SK-N-SH (cell line): ENCODE measurements at regions not wholly inside any gene's neighbourhood (a gene's known extent, or its start where the extent isn't known, plus 50 kb on each side); places are given as distances from the start of the nearest gene placed in this dataset.

Experiments
- CTCF ChIA-PET: fragments of 300-600, 350-600 bp; formaldehyde crosslinking; extraction: SDS; loops from one replicate; lab custom pipeline; 2021; lab: Yijun Ruan, JAX
- POLR2A ChIA-PET: fragments of 350-600 bp; sonication (Branson Sonifier 250); formaldehyde crosslinking; extraction: SDS; loops from one replicate; lab custom pipeline; 2020; ENCODE audit warnings: antibody characterized with exemption, inconsistent platforms; lab: Yijun Ruan, JAX
- DNase-seq: peaks from one replicate; pipeline ENCODE4 v3.0.0; 2012
- H2AFZ ChIP-seq: fragments of 200-600 bp; sonication (generic); 2 replicates; pipeline ENCODE4 v1.8.1; 2016; ENCODE audit warnings: antibody characterized with exemption, mild to moderate bottlenecking, low read depth
- H3F3A ChIP-seq: fragments of 200-600 bp; sonication (generic); replicated peaks from 2 replicates; pipeline ENCODE3; 2016; ENCODE audit warnings: antibody characterized with exemption, mild to moderate bottlenecking; ENCODE audit not compliant: insufficient read depth
- H3K27ac ChIP-seq, 2 experiments: fragments of 200-500 bp in 1 of 2; fragments of 200-600 bp in 1 of 2; sonication (Bioruptor generic) in 1 of 2; sonication (generic), shearing (Covaris generic) in 1 of 2; 2 replicates each; pipeline versions ENCODE4 v1.5.1 to v1.6.1; 2014 to 2016; ENCODE audit warnings: low read depth in 2 of 2, inconsistent platforms in 1 of 2, low read length in 1 of 2, mild to moderate bottlenecking in 1 of 2, mixed read lengths in 1 of 2
- H3K27me3 ChIP-seq: fragments of 200-600 bp; sonication (generic), shearing (Covaris generic); 2 replicates; pipeline ENCODE4 v1.6.1; 2016; ENCODE audit warnings: mixed run types; ENCODE audit not compliant: insufficient read depth
- H3K36me3 ChIP-seq, 2 experiments: fragments of 200-500 bp in 1 of 2; fragments of 200-600 bp in 1 of 2; sonication (Bioruptor generic) in 1 of 2; sonication (generic) in 1 of 2; replicated peaks in 1 of 2; 2 replicates each; pipeline versions ENCODE3 to v1.5.1; 2014 to 2016; ENCODE audit warnings: low read length in 1 of 2, mild to moderate bottlenecking in 1 of 2; ENCODE audit not compliant: insufficient read depth in 2 of 2, control insufficient read depth in 1 of 2
- H3K4me1 ChIP-seq, 2 experiments: fragments of 200-500 bp in 1 of 2; fragments of 200-600 bp in 1 of 2; sonication (Bioruptor generic) in 1 of 2; sonication (generic), shearing (Covaris generic) in 1 of 2; 2 replicates each; pipeline versions ENCODE4 v1.5.1 to v1.6.1; 2014 to 2016; ENCODE audit warnings: low read depth in 1 of 2, low read length in 1 of 2, mixed run types in 1 of 2; ENCODE audit not compliant: insufficient read depth in 2 of 2, control insufficient read depth in 1 of 2
- H3K4me2 ChIP-seq: fragments of 200-600 bp; sonication (generic), shearing (Covaris generic); 2 replicates; pipeline ENCODE4 v1.6.1; 2017; ENCODE audit warnings: mixed run types
- H3K4me3 ChIP-seq, 2 experiments: fragments of 200-500 bp in 1 of 2; fragments of 200-600 bp in 1 of 2; sonication (Bioruptor generic) in 1 of 2; sonication (generic), shearing (Covaris generic) in 1 of 2; 2 replicates each; pipeline versions ENCODE4 v1.5.1 to v1.8.1; 2014 to 2016; ENCODE audit warnings: low read depth in 2 of 2, inconsistent platforms in 1 of 2, low read length in 1 of 2, mild to moderate bottlenecking in 1 of 2, mixed read lengths in 1 of 2, moderate library complexity in 1 of 2
- H3K79me2 ChIP-seq: fragments of 200-600 bp; sonication (generic); 2 replicates; pipeline ENCODE4 v1.8.1; 2017; ENCODE audit warnings: mild to moderate bottlenecking; ENCODE audit not compliant: insufficient read depth
- H3K9ac ChIP-seq: fragments of 200-600 bp; sonication (generic); 2 replicates; pipeline ENCODE4 v1.6.1; 2017; ENCODE audit warnings: mixed run types
- H3K9me2 ChIP-seq: fragments of 200-600 bp; sonication (generic); 2 replicates; pipeline ENCODE4 v1.6.1; 2017; ENCODE audit warnings: mixed run types
- H3K9me3 ChIP-seq: fragments of 200-600 bp; sonication (generic); 2 replicates; pipeline ENCODE4 v1.6.1; 2017; ENCODE audit warnings: mixed run types, mild to moderate bottlenecking, moderate library complexity
- H4K20me1 ChIP-seq: fragments of 200-600 bp; sonication (generic); 2 replicates; pipeline ENCODE4 v1.6.1; 2017; ENCODE audit warnings: mild to moderate bottlenecking, mixed run types; ENCODE audit not compliant: insufficient read depth
- CHD2 ChIP-seq: fragments of 150-350 bp; IDR thresholded peaks from 2 replicates; pipeline ENCODE4 v1.6.1; 2018; ENCODE audit warnings: low read length; ENCODE audit not compliant: partially characterized antibody
- CTCF ChIP-seq: fragments of 200-600 bp; sonication (generic); IDR thresholded peaks from 2 replicates; pipeline ENCODE4 v1.6.1; 2017; ENCODE audit warnings: antibody characterized with exemption, mild to moderate bottlenecking, moderate library complexity
- ELF1 ChIP-seq: IDR thresholded peaks from 2 replicates; pipeline ENCODE4 v1.4.0; 2012
- FOSL2 ChIP-seq: IDR thresholded peaks from 2 replicates; pipeline ENCODE4 v1.4.0; 2012; ENCODE audit warnings: low read depth, mild to moderate bottlenecking, moderate library complexity, borderline replicate concordance
- FOXM1 ChIP-seq: IDR thresholded peaks from 2 replicates; pipeline ENCODE4 v1.4.0; 2012; ENCODE audit warnings: low read depth, mild to moderate bottlenecking
- MAX ChIP-seq: IDR thresholded peaks from 2 replicates; pipeline ENCODE4 v1.4.0; 2012; ENCODE audit warnings: low read depth
- MEF2A ChIP-seq: IDR thresholded peaks from 2 replicates; pipeline ENCODE4 v1.4.0; 2012; ENCODE audit warnings: low read depth, borderline replicate concordance
- NFIC ChIP-seq: IDR thresholded peaks from 2 replicates; pipeline ENCODE4 v1.4.0; 2012; ENCODE audit warnings: borderline replicate concordance
- POLR2AphosphoS5 ChIP-seq: IDR thresholded peaks from 2 replicates; pipeline ENCODE4 v1.6.1; 2012; ENCODE audit warnings: low read depth, low read length
- RAD21 ChIP-seq: IDR thresholded peaks from 2 replicates; pipeline ENCODE4 v1.6.1; 2012; ENCODE audit warnings: mild to moderate bottlenecking, low read length
- RCOR1 ChIP-seq: fragments of 150-350 bp; IDR thresholded peaks from 2 replicates; pipeline ENCODE4 v1.6.1; 2017; ENCODE audit warnings: antibody characterized with exemption, low read length
- RXRA ChIP-seq: IDR thresholded peaks from 2 replicates; pipeline ENCODE4 v1.4.0; 2012; ENCODE audit warnings: low read depth, mild to moderate bottlenecking, borderline replicate concordance
- SMC3 ChIP-seq: IDR thresholded peaks from 2 replicates; pipeline ENCODE4 v1.6.1; 2012; ENCODE audit warnings: low read depth, low read length, improper control_type of control experiment
- TAF1 ChIP-seq: IDR thresholded peaks from 2 replicates; pipeline ENCODE4 v1.6.1; 2012; ENCODE audit warnings: low read depth, mild to moderate bottlenecking, low read length, moderate library complexity, borderline replicate concordance
- TCF12 ChIP-seq: IDR thresholded peaks from 2 replicates; pipeline ENCODE4 v1.4.0; 2012
- USF1 ChIP-seq: IDR thresholded peaks from 2 replicates; pipeline ENCODE4 v1.4.0; 2012; ENCODE audit warnings: low read depth, borderline replicate concordance
- YY1 ChIP-seq: IDR thresholded peaks from 2 replicates; pipeline ENCODE4 v1.4.0; 2012; ENCODE audit warnings: low read depth, mild to moderate bottlenecking
- WGBS: methylation state at CpG from one replicate; pipeline ENCODE4 v1.1.6; 2017; ENCODE audit warnings: low lambda C conversion rate; 5-methylcytosine and 5-hydroxymethylcytosine counted together
- TF ChIP-seq, protein P1 (sequence below): IDR thresholded peaks from 2 replicates; pipeline ENCODE4 v1.6.1; 2012; ENCODE audit warnings: mild to moderate bottlenecking, low read depth, low read length, moderate library complexity
- TF ChIP-seq, protein P2 (sequence below): IDR thresholded peaks from 2 replicates; pipeline ENCODE4 v1.4.0; 2012; ENCODE audit warnings: low read depth, borderline replicate concordance
- TF ChIP-seq, protein P3 (sequence below): IDR thresholded peaks from 2 replicates; pipeline ENCODE4; 2012

DNA sequence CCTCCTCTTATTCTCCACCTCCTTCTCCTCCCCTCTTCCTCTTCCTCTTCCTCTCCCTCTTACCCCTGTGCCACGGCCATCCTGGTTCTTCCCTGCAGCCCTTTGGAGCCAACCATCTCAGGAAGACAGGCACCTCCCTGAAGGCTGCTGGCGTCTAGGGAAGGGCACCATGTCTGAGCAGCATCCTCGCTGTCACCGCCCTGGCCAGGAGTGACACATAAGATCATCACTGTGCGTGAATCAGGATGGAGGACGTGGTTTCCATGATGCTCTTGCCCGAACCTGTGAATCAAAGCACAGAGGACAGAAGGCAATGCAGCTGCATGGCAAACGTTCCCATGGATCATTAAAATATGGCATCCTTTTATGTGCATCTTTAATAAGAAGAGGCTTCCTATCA, 236.0 kb downstream of the SH3BP4 start:
- no peak overlapping the region for H3K27ac ChIP-seq
- H3K36me3 ChIP-seq = no peaks in the 10 kb centered on the region
- no peaks in the 10 kb centered on the region for H3K4me1 ChIP-seq
- CTCF ChIA-PET = interaction anchor here (0.7 kb wide), 1 partner anchor 52 kb away, joined by 3 read pairs; no protein-coding TSS in a partner anchor
- no peak overlapping the region for H2AFZ ChIP-seq
- H3K9me2 ChIP-seq = no peaks in the 10 kb centered on the region
- no peaks in the 10 kb centered on the region for H4K20me1 ChIP-seq
- TF ChIP-seq CHD2 = no peak
- no peak for TF ChIP-seq TCF12
- TF ChIP-seq, protein P1, sequence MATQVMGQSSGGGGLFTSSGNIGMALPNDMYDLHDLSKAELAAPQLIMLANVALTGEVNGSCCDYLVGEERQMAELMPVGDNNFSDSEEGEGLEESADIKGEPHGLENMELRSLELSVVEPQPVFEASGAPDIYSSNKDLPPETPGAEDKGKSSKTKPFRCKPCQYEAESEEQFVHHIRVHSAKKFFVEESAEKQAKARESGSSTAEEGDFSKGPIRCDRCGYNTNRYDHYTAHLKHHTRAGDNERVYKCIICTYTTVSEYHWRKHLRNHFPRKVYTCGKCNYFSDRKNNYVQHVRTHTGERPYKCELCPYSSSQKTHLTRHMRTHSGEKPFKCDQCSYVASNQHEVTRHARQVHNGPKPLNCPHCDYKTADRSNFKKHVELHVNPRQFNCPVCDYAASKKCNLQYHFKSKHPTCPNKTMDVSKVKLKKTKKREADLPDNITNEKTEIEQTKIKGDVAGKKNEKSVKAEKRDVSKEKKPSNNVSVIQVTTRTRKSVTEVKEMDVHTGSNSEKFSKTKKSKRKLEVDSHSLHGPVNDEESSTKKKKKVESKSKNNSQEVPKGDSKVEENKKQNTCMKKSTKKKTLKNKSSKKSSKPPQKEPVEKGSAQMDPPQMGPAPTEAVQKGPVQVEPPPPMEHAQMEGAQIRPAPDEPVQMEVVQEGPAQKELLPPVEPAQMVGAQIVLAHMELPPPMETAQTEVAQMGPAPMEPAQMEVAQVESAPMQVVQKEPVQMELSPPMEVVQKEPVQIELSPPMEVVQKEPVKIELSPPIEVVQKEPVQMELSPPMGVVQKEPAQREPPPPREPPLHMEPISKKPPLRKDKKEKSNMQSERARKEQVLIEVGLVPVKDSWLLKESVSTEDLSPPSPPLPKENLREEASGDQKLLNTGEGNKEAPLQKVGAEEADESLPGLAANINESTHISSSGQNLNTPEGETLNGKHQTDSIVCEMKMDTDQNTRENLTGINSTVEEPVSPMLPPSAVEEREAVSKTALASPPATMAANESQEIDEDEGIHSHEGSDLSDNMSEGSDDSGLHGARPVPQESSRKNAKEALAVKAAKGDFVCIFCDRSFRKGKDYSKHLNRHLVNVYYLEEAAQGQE = no peak
- TF ChIP-seq NFIC = no peak
- TF ChIP-seq RAD21 = no peak
- no peak for TF ChIP-seq SMC3
- H3K4me2 ChIP-seq = no peak overlapping the region
- no peaks in the 10 kb centered on the region; the same call in 1 of the 2 replicates for H3K27me3 ChIP-seq
- POLR2A ChIA-PET = no interaction called here
- no peaks in the 10 kb centered on the region for H3K79me2 ChIP-seq
- no peak overlapping the region for H3K9ac ChIP-seq
- no peak for DNase-seq
- no peak overlapping the region for H3K4me3 ChIP-seq
- WGBS = 45% methylated on average over 8 of the region's 8 CpGs
- no peaks in the 10 kb centered on the region for H3K9me3 ChIP-seq
- H3F3A ChIP-seq = no peaks in the 10 kb centered on the region

DNA sequence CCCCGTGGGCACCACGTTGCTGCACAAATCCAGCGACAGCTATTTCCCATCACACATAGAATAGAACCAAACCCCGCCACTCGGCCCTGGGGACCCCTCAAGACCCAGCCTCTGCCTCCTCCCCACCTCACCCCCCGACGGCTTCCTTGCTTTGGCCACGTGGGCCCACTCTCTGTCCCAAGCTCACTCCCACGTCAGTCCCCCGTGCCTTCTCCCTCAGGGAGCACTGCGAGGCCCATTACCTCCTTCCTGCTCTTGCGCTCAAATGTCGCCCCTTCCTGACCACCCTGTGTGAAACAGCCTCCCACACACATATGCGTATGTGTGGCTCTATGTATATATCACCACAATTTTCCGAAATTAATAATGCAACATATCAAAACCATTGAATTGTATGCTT, 239.7 kb downstream of the SH3BP4 start:
- H3K4me1 ChIP-seq = no peaks in the 10 kb centered on the region
- H3K36me3 ChIP-seq = no peaks in the 10 kb centered on the region
- no peaks in the 10 kb centered on the region for H3K79me2 ChIP-seq
- H3K4me2 ChIP-seq = no peak overlapping the region
- no peak overlapping the region for H3K4me3 ChIP-seq
- H3K9me3 ChIP-seq = no peaks in the 10 kb centered on the region
- H4K20me1 ChIP-seq = no peaks in the 10 kb centered on the region
- CTCF ChIA-PET = no interaction called here
- H3K9ac ChIP-seq = no peak overlapping the region
- no peak for DNase-seq
- H3K27me3 ChIP-seq = no peaks in the 10 kb centered on the region; the same call in 1 of the 2 replicates
- 78% methylated on average over 15 of the region's 15 CpGs for WGBS
- no peaks in the 10 kb centered on the region for H3F3A ChIP-seq
- TF ChIP-seq FOSL2 = no peak
- TF ChIP-seq FOXM1 = no peak
- no peak for TF ChIP-seq SMC3
- no peak for TF ChIP-seq USF1
- no peak for TF ChIP-seq YY1
- TF ChIP-seq RXRA = no peak
- TF ChIP-seq, protein P2, sequence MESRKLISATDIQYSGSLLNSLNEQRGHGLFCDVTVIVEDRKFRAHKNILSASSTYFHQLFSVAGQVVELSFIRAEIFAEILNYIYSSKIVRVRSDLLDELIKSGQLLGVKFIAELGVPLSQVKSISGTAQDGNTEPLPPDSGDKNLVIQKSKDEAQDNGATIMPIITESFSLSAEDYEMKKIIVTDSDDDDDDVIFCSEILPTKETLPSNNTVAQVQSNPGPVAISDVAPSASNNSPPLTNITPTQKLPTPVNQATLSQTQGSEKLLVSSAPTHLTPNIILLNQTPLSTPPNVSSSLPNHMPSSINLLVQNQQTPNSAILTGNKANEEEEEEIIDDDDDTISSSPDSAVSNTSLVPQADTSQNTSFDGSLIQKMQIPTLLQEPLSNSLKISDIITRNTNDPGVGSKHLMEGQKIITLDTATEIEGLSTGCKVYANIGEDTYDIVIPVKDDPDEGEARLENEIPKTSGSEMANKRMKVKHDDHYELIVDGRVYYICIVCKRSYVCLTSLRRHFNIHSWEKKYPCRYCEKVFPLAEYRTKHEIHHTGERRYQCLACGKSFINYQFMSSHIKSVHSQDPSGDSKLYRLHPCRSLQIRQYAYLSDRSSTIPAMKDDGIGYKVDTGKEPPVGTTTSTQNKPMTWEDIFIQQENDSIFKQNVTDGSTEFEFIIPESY = no peak
- no peak for TF ChIP-seq TCF12
- no peak for TF ChIP-seq RCOR1
- no peak for TF ChIP-seq MAX
- TF ChIP-seq CTCF = no peak
- no peak for TF ChIP-seq CHD2
- TF ChIP-seq POLR2AphosphoS5 = no peak
- TF ChIP-seq ELF1 = no peak
- no peak for TF ChIP-seq TAF1
- TF ChIP-seq, protein P3, sequence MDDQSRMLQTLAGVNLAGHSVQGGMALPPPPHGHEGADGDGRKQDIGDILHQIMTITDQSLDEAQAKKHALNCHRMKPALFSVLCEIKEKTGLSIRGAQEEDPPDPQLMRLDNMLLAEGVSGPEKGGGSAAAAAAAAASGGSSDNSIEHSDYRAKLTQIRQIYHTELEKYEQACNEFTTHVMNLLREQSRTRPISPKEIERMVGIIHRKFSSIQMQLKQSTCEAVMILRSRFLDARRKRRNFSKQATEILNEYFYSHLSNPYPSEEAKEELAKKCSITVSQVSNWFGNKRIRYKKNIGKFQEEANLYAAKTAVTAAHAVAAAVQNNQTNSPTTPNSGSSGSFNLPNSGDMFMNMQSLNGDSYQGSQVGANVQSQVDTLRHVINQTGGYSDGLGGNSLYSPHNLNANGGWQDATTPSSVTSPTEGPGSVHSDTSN = no peak
- TF ChIP-seq MEF2A = no peak
- H3K27ac ChIP-seq = no peak overlapping the region
- H2AFZ ChIP-seq = no peak overlapping the region
- POLR2A ChIA-PET = no interaction called here
- H3K9me2 ChIP-seq = no peaks in the 10 kb centered on the region
